ENCODE measurements at regions not wholly inside any gene's neighbourhood (a gene's known extent, or its start where the extent isn't known, plus 50 kb on each side); places are given as distances from the start of the nearest gene placed in this dataset.

- no peaks in the 10 kb centered on the region for H3K36me3 ChIP-seq (replicated peaks in 1 of 2; ENCODE audit: control extremely low read depth in 1 of 2, control insufficient read depth in 1 of 2, extremely low read depth in 1 of 2, insufficient read depth in 2 of 2, low read length in 1 of 2)
- DNase-seq (no peak), ATAC-seq (ENCODE audit: low read depth) (no peak)
- H4K20me1 ChIP-seq (ENCODE audit: control insufficient read depth, insufficient read depth, low read length, poor library complexity, severe bottlenecking): no peaks in the 10 kb centered on the region
- peaks cover under 1% of the 10 kb centered on the region for H3K4me1 Mint-ChIP-seq
- H3K27ac ChIP-seq (ENCODE audit: low read length in 2 of 2): no peak overlapping the region
- H3K9me3 ChIP-seq (ENCODE audit: control extremely low read depth in 1 of 3, control insufficient read depth in 2 of 3, insufficient read depth in 1 of 3, low read length in 2 of 3): peaks cover 6 to 30% (median 6%) of the 10 kb centered on the region in 3 donors
- no peak overlapping the region for H3K9ac ChIP-seq (ENCODE audit: low read length)
- CTCF ChIA-PET: no interaction called here
- H3K27ac Mint-ChIP-seq: no peak overlapping the region
- POLR2A ChIA-PET: no interaction called here
- H3K4me3 Mint-ChIP-seq: no peak overlapping the region
- H3K27me3 Mint-ChIP-seq: no peaks in the 10 kb centered on the region
- no peaks in the 10 kb centered on the region for H3K27me3 ChIP-seq (replicated peaks in 1 of 4; ENCODE audit: control extremely low read depth in 1 of 4, control insufficient read depth in 3 of 4, insufficient read depth in 4 of 4, low read length in 3 of 4)
- TF ChIP-seq CTCF (IDR thresholded peaks at IDR 0.05) (no peak), EZH2 (IDR thresholded peaks at IDR 0.05; ENCODE audit: borderline replicate concordance, insufficient read depth, low read depth, low read length, poor library complexity, severe bottlenecking) (no peak)
- intact Hi-C loops (cut with micrococcal nuclease): no loop called here
- H3K4me3 ChIP-seq (ENCODE audit: control extremely low read depth in 1 of 5, extremely low read depth in 1 of 5, insufficient read depth in 1 of 5, low read depth in 2 of 5, low read length in 4 of 5): no peak overlapping the region
- peaks cover 9% of the 10 kb centered on the region for H3K9me3 Mint-ChIP-seq (ENCODE audit: insufficient read depth)
- H3K4me2 ChIP-seq (replicated peaks; ENCODE audit: low read depth, low read length, poor library complexity, severe bottlenecking): no peak overlapping the region
- no peaks in the 10 kb centered on the region for H3K4me1 ChIP-seq (ENCODE audit: control insufficient read depth in 2 of 2, insufficient read depth in 2 of 2, low read length in 2 of 2)
- H3K79me2 ChIP-seq (ENCODE audit: control insufficient read depth, insufficient read depth, low read length): no peaks in the 10 kb centered on the region
- no peak overlapping the region for H2AFZ ChIP-seq (ENCODE audit: insufficient read depth, low read depth, low read length, poor library complexity, severe bottlenecking)
These were observed 365.7 kb downstream of the KCNRG start for GRCh38 chr13:50380905-50381304.

GRCh38 chr13:50382511-50382910 lies 367.3 kb downstream of the KCNRG start:
- peaks cover 9% of the 10 kb centered on the region for H3K9me3 Mint-ChIP-seq (ENCODE audit: insufficient read depth)
- Histone ChIP-seq H4K20me1 (ENCODE audit: control insufficient read depth, insufficient read depth, low read length, poor library complexity, severe bottlenecking) (no peaks in the 10 kb centered on the region), H3K4me1 (ENCODE audit: control insufficient read depth in 2 of 2, insufficient read depth in 2 of 2, low read length in 2 of 2) (no peaks in the 10 kb centered on the region), H3K36me3 (replicated peaks in 1 of 2; ENCODE audit: control extremely low read depth in 1 of 2, control insufficient read depth in 1 of 2, extremely low read depth in 1 of 2, insufficient read depth in 2 of 2, low read length in 1 of 2) (no peaks in the 10 kb centered on the region), H3K4me2 (replicated peaks; ENCODE audit: low read depth, low read length, poor library complexity, severe bottlenecking) (no peak overlapping the region), H3K4me3 (ENCODE audit: control extremely low read depth in 1 of 5, extremely low read depth in 1 of 5, insufficient read depth in 1 of 5, low read depth in 2 of 5, low read length in 4 of 5) (no peak overlapping the region), H2AFZ (ENCODE audit: insufficient read depth, low read depth, low read length, poor library complexity, severe bottlenecking) (no peak overlapping the region), H3K27ac (ENCODE audit: low read length in 2 of 2) (no peak overlapping the region), H3K9ac (ENCODE audit: low read length) (no peak overlapping the region), H3K27me3 (replicated peaks in 1 of 4; ENCODE audit: control extremely low read depth in 1 of 4, control insufficient read depth in 3 of 4, insufficient read depth in 4 of 4, low read length in 3 of 4) (no peaks in the 10 kb centered on the region), H3K9me3 (ENCODE audit: control extremely low read depth in 1 of 3, control insufficient read depth in 2 of 3, insufficient read depth in 1 of 3, low read length in 2 of 3) (peaks cover 6 to 30% (median 6%) of the 10 kb centered on the region in 3 donors), H3K79me2 (ENCODE audit: control insufficient read depth, insufficient read depth, low read length) (no peaks in the 10 kb centered on the region)
- ATAC-seq (ENCODE audit: low read depth) (no peak), DNase-seq (no peak)
- no peak overlapping the region for H3K4me3 Mint-ChIP-seq
- POLR2A ChIA-PET: no interaction called here
- H3K27ac Mint-ChIP-seq: no peak overlapping the region
- TF ChIP-seq EZH2 (IDR thresholded peaks at IDR 0.05; ENCODE audit: borderline replicate concordance, insufficient read depth, low read depth, low read length, poor library complexity, severe bottlenecking): no peak
- no peak for TF ChIP-seq CTCF (IDR thresholded peaks at IDR 0.05)
- intact Hi-C loops (cut with micrococcal nuclease): no loop called here
- H3K4me1 Mint-ChIP-seq: peaks cover 7% of the 10 kb centered on the region
- 100% methylated on average over 1 of the region's 1 CpG for WGBS (ENCODE audit: insufficient coverage)
- CTCF ChIA-PET: no interaction called here
- H3K27me3 Mint-ChIP-seq: no peaks in the 10 kb centered on the region
